HEK293T (cell line): ENCODE measurements at regions not wholly inside any gene's neighbourhood (a gene's known extent, or its start where the extent isn't known, plus 50 kb on each side); places are given as distances from the start of the nearest gene placed in this dataset.

Experiments
- BHLHE40 ChIP-seq: fragments of 450-650 bp; IDR thresholded peaks from 2 replicates; pipeline ENCODE4 v1.6.1; 2016; ENCODE audit warnings: mild to moderate bottlenecking, moderate library complexity, borderline replicate concordance
- LEF1 ChIP-seq: fragments of 450-650 bp; IDR thresholded peaks from 2 replicates; pipeline ENCODE4 v1.6.1; 2017; ENCODE audit warnings: mild to moderate bottlenecking, borderline replicate concordance
- SP1 ChIP-seq: fragments of 450-650 bp; IDR thresholded peaks from 2 replicates; pipeline ENCODE4 v1.6.1; 2017

GRCh38 chr5:67986761-67987160, 228.8 kb upstream of the PIK3R1 start:
- TF ChIP-seq SP1 (no peak), BHLHE40 (no peak), LEF1 (no peak)
